ENCODE measurements at regions not wholly inside any gene's neighbourhood (a gene's known extent, or its start where the extent isn't known, plus 50 kb on each side); places are given as distances from the start of the nearest gene placed in this dataset.

- TF ChIP-seq CHD7 (IDR thresholded peaks at IDR 0.05; ENCODE audit: insufficient replicate concordance, low read length) (no peak), TCF12 (IDR thresholded peaks at IDR 0.05; ENCODE audit: low read depth, low read length) (no peak), SAP30 (IDR thresholded peaks at IDR 0.05; ENCODE audit: insufficient read depth, insufficient replicate concordance, low read length) (no peak), ATF2 (IDR thresholded peaks at IDR 0.05; ENCODE audit: low read length) (no peak), KDM1A (IDR thresholded peaks at IDR 0.05; ENCODE audit: borderline replicate concordance, low read length) (no peak), SP1 (IDR thresholded peaks at IDR 0.05; ENCODE audit: low read depth, low read length) (no peak), RXRA (IDR thresholded peaks at IDR 0.05; ENCODE audit: insufficient read depth, low read depth, low read length) (no peak), CTBP2 (IDR thresholded peaks at IDR 0.05; ENCODE audit: borderline replicate concordance, insufficient read depth, insufficient read length, low read length) (no peak), YY1 (IDR thresholded peaks at IDR 0.05; ENCODE audit: low read depth, low read length) (no peak)
Observed at GRCh38 chr3:103894162-103894822, 1459.5 kb downstream of the ZPLD1 start (continued).
